Central memory CD4-positive, alpha-beta T cell (primary cell): ENCODE measurements at regions not wholly inside any gene's neighbourhood (a gene's known extent, or its start where the extent isn't known, plus 50 kb on each side); places are given as distances from the start of the nearest gene placed in this dataset.

Experiments used
- DNase-seq: peaks from one replicate; pipeline ENCODE4 v3.0.0; 2022

- no peak for DNase-seq
Observed at GRCh38 chr2:14684516-14684915, 52.0 kb downstream of the LRATD1 start.

DNA sequence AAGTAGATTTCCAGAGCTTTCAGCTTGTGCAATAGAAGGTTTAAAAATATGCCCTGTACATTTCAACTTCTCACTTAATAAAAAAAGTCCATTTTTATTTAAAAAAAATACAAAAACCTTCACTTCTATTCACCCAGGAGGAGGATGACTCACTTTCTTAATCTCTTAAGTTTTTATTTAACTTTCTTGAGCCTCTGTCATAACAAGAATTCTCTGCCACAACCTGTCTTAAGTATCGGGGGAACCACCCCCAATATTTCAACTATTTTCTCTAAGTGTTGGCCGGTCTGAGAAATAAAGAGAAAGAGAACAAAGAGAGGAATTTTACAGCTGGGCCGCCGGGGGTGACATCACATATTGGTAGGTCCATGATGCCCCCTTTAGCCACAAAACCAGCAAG is 58.4 kb downstream of the LRATD1 start:
- no peak for DNase-seq

DNA sequence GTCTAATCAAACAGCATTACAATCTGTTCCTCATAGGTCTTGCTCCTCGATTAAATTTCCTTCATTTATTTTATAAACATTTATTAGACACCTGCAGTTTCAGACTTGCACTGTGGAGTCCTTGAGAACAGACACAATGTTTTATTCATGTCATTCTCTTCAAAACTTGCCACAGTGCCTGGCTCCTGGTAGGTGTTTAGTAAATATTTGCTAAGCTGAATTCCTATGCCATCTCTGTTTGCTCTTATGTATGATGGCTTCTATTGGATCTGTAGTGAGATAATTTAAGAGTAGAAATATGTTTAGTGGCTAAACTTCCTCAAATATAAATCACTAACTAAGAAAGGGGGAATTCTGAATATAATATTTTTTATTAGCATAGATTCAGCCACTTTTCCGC is 61.4 kb downstream of the LRATD1 start:
- no peak for DNase-seq

DNA sequence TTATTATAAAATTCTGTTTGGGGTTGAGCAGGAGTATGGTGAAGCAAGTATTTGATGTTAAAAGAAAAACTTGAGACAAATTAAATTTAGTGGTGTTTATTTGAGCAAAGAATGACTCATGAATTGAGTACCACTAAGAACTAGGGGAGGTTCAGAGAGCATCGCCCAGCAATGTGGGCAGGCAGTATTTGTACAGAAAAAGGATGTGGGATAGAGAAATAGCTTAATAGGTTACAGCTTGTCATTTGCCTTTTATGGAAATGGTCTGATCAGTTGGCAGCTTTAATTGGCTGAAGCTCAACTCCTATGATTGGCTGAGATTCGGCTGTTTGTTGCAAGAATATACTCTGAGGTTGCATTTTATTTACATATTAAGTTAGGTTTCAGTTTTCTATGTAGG is 68.2 kb downstream of the LRATD1 start:
- DNase-seq = no peak

- no peak for DNase-seq
Observed at GRCh38 chr2:14702258-14702657, 69.7 kb downstream of the LRATD1 start.

DNA sequence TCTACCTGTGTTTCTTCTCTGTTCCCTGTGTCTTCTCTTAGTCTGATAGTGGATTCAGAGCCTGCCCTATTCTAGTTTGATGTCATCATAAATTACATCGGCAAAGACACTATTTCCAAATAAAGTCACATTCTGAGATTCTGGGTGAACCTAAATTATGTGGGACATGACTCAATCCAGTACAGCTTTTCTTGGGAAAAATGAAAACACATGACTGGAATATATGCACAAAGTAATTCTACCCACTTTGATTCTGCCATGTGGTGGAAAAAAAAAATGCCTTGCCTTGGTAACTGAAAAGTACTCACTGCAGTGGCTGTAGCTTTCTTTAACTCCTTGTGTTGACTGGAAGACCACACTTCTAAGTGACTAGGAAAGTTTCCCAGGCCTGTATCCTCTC is 73.7 kb downstream of the LRATD1 start:
- no peak for DNase-seq

DNA sequence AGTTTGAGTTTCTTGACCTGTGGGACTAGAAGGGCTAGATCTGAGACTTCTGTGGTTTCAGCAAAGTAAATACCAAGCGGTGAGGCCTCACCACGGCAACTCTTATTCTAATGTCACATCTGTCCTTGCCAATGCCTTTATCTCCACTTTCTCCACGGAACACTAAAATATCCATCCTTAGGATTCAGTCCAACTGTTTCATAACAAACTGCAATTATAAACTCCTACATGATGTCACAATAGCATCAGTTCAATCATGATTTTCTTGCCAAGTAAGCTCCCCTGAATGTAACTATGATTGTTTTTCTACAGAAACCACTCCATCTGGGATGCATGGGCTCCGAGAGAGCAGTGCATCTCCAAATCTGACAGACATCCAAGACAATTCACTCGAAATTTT is 79.6 kb downstream of the LRATD1 start:
- DNase-seq = no peak

GRCh38 chr2:14713248-14713647 is 80.7 kb downstream of the LRATD1 start:
- no peak for DNase-seq

- no peak for DNase-seq
Observed at GRCh38 chr2:14715600-14715999, 83.1 kb downstream of the LRATD1 start.

GRCh38 chr2:14716319-14716718 is 83.8 kb downstream of the LRATD1 start:
- DNase-seq = no peak

GRCh38 chr2:14717131-14717530 is 84.6 kb downstream of the LRATD1 start:
- no peak for DNase-seq

GRCh38 chr2:14720319-14720718 is 87.8 kb downstream of the LRATD1 start:
- DNase-seq = no peak

DNA sequence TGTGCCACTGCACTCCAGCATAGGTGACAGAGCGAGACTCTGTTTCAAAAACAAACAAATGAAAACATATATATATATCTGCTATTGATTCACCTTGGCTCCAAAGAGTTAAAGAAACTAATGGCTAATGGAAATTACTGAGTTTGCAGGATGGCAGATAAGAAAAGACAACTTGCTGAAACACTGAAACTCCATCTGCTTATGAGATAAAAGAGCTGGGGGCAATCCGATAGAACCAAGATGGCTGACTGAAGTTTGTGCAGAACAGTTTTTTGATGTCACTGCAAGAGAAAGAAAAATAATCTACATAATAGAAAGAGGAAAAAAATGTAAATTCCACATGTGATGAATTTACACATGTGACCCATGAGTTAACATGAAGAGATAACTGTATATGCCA is 88.2 kb downstream of the LRATD1 start:
- DNase-seq = no peak

- no peak for DNase-seq
Observed at GRCh38 chr2:14722904-14723570, 90.5 kb downstream of the LRATD1 start.

DNA sequence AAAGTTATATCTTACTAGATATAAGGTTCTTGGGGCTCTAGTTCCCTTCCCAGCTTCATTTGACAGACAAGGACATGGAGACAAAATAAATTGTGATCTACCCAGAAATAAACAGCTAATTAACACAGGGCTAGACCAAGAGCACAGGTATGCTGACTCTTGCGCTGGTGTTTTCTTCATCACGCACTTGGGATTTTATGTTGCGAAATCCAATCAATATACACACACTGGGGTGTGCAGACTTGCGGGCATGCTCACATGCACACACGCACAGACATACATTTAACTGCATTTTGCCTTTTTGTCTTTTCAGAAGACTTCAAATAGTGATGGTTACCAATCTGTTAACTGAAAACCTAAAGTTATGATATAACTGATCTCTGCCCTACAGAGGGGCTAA is 91.2 kb downstream of the LRATD1 start:
- no peak for DNase-seq

DNA sequence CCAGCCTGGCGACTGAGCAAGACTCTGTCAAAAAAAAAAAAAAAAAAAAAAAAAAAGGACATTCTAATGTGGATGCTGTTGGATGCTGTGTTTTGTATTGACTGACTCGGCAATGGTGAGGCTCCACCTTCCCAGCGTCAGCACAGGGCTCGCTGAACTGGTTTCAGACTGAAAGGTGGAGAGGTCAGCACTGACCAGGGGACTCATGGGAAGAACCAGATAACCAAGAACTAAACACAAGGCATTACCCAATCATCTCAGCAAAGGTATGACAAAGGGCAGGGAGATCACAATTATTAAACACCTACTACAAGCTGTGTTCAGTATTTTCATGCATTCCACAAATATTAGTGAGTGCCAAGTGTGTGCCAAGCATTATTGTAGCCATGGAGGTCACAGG is 103.2 kb downstream of the LRATD1 start:
- no peak for DNase-seq

- DNase-seq = no peak
Observed at GRCh38 chr2:14737201-14737600, 104.7 kb downstream of the LRATD1 start.

DNA sequence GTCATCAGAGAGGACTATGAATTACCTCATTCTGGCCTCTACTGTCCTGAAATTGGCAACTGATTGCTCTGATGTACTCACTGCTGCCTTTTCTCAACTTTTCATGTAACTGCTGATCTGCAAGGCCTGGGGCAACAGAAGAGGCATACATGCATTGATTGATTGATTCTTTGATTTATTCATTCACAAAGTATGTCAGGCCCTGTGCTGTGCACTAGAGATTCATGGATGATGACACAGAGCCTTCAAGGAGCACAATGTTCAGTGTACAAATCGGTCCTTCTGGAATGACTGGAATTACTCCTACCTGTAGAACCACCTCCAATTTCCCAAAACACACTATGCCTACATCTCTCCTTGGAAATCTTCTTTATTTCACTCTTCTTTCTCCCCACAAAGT is 111.3 kb downstream of the LRATD1 start:
- no peak for DNase-seq

- no peak for DNase-seq
Observed at GRCh38 chr2:14745288-14746076, 113.0 kb downstream of the LRATD1 start.

- no peak for DNase-seq
Observed at GRCh38 chr2:14746133-14746532, 113.6 kb downstream of the LRATD1 start.

- no peak for DNase-seq
Observed at GRCh38 chr2:14747447-14747846, 114.9 kb downstream of the LRATD1 start.

DNA sequence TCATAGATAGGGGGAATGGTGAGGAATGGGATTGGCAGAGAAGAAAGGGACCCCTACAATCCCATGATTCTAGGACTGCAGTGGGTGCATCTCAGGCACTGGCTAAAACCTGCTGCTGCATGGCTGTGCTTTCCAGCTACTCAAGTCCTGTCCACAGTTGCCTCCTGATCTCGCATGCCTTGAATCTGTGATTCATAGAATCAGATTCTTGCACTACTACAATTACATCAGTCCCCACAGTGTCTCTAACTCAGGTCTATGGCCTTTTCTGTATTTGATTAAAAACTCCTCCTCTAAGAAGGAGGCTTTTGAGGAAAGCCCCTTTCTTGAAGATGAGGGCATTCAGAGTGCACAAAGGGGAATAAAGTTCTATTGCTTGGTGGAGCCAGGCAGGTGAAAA is 117.4 kb downstream of the LRATD1 start:
- DNase-seq = no peak

GRCh38 chr2:14750433-14750832 is 117.9 kb downstream of the LRATD1 start:
- DNase-seq = no peak

DNA sequence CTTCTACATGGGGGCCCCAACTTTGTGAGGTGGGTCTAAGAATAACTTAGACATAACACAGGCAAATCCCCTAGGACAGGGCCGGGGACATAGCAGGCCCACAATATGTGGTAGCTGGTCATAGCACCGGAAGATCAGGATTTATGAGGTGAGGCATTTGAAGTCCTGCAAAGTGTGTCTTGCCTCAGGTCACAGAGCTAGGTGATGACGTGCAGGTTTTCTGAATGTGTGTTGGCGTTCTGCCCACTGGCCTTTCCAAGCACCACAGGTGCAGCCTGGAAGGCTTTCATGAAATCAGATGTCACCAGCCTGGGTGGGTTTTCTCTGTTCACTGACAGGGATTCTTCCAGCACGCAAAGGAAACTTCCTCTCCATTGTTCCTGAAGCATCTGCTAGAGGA is 119.1 kb downstream of the LRATD1 start:
- DNase-seq = no peak

DNA sequence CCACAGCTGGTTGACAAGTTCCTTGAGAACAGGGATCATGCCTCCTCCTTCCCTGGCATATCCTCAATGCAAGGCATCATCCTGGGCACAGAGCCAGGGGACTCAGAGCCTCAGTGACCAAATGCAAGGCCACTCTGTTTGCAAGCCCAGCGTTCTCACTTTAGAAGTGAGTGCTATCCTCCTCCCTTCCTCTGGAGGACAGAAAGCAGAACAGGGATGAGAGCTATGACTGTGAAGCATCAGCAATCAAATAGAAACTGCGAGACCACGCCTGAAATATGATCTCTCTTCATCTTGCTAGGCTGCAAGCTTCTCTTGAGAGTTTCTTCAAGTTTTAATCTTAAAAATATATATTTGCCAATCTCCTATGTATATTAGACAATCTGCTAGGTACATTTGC is 119.8 kb downstream of the LRATD1 start:
- DNase-seq = no peak
